Ramos (cell line): ENCODE measurements at regions not wholly inside any gene's neighbourhood (a gene's known extent, or its start where the extent isn't known, plus 50 kb on each side); places are given as distances from the start of the nearest gene placed in this dataset.

Experiments used
- in situ Hi-C: fragments of 300-500 bp; cut with MboI; formaldehyde crosslinking; loops from one replicate; pipeline ENCODE4 v1.14.3; 2022; ENCODE audit warnings: low sequenced_read_pairs; ENCODE audit not compliant: unreplicated experiment

DNA sequence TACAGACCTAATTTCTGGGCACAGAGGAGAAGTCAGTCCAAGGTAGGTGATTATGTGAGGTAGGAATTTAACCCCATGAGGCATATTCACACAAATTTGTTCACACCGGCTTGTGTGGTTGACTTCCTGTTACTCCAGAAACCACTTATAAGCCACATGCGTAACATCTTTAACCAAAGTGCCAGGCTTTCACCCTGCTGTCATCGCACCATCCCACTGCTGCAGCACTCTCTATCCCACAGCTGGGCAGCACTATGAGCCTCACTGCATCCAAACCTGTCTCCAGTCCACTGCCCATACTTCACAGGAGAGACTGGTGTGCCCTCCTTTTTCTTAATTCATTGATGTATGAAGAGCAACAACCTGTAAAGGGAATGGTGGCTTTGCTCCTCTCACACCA is 128.2 kb upstream of the ARGLU1 start:
- in situ Hi-C loops: no loop called here

DNA sequence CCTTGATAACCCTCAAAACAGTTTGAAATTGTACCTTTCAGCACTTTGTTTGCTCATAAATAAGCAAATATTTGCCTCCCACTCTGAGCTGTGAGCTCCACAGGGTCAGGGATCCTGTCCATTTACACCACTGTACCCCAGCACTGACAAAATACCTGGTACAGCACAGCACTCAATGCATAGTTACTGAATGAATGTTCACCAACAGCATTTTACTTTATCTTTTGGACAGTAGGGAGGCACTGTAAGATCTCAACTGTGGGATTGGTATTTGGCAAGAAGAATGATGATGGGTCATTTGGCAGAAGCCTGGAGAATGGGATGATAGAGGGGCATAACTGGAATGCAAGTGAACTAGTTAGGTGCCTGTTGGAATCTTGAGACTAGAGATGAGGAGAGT is 127.2 kb upstream of the ARGLU1 start:
- in situ Hi-C loops: no loop called here

DNA sequence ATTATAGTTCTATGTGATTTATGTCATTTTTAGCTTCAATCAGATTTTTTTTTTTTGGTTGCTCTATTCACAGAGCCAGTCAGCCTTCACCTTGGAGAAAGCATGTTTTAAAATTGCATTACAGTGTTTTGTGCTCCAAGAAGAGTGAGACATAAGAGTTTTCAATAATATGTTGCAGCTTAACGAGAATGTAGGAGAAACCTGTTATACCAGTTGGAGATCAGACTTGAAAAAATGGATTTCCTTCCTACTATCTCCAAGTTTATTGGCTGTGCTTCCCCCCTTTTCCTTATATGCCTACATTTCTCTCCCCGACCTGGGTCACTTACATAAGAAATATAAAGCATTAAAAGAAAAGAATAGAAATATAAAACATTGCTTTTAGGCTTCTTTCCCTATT is 123.9 kb upstream of the ARGLU1 start:
- in situ Hi-C loops: no loop called here

DNA sequence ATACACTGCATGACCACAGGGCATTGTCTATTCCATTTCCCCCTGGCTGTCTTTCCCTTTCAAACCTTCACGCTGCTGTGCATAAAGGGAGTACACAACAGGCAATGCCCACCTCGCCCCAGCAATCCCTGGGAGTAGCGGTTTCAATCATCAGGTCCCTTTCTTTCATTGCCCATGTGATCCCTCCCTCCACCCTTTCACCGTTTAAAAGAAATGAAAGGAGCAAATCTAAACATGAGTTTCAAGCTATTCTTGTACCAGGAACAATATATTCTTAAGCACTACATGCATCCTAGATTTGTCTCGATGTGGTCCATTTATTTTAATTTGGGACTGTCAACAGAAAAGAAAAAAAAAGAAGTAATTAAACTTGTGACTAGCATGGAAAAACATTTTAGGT is 123.4 kb upstream of the ARGLU1 start:
- in situ Hi-C loops: no loop called here

DNA sequence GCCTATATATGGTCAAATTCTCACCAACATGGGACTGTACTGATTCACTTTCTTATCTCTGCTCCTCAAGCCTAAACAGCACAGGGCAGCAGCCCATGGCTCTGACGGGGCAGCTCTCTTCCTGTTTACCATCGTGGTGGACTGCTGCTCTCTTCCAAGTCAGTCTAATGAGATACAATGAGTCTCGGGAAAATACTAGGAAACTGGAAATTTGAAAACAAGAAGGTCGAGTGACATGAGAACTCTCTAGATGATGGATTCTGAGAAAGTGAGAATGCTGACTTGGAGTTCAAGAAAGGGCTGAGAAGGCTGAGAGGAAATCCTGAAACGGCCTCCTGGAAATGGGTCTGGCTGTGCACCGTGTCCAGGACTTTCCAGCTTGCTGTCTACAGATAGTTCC is 122.8 kb upstream of the ARGLU1 start:
- in situ Hi-C loops: no loop called here

DNA sequence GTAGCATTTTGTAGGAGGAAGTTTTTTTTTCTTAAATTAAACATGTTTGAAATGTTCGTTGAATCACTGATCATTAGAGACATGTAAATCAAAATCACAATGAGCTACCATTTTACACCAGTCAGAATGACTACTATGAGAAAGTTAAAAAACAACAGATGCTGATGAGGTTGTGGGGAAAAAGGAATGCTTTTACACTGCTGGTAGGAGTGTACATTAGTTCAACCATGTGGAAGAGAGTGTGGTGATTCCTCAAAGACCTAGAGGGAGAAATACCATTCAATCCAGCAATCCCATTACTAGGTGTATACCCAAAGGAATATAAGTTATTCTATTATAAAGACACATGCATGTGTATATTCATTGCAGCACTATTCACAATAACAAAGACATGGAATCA is 122.0 kb upstream of the ARGLU1 start:
- in situ Hi-C loops: no loop called here

DNA sequence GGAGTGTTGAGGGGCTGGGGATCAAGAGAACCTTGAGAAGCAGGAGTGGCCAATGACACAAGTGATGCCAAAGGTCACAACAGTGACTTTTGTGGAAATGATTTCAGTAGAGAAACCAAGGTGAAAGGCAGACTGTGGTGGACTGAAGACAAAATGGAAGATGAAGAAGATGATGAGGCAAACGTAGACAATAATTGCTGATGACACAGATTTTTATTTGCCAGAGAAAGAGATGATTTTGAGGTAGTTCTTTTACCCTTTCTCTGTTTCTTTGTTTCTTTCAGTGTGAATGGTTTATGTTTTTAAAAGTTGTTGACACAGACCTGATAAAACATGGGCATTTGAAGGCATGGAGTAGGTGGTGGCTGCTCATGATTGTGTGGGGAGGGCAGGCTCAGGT is 121.0 kb upstream of the ARGLU1 start:
- in situ Hi-C loops: no loop called here

DNA sequence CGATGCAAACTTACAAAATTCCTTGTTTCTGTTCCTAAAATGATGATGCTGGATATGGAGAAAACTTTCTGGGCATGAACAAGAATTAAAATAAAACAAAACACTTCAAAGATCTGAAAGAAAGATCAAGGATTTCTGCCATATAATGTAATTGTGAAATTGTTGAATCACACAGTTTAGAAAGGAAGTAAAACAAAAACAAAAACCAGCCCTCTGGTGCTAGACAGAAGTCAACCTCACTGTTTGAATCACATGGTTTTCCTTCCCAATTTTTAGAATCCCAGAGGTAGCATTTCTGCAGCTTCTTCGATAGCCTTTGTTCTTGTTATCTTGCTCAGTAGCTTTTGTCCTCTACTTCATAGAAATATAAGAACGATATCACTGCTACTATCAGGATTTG is 118.2 kb upstream of the ARGLU1 start:
- in situ Hi-C loops: no loop called here

DNA sequence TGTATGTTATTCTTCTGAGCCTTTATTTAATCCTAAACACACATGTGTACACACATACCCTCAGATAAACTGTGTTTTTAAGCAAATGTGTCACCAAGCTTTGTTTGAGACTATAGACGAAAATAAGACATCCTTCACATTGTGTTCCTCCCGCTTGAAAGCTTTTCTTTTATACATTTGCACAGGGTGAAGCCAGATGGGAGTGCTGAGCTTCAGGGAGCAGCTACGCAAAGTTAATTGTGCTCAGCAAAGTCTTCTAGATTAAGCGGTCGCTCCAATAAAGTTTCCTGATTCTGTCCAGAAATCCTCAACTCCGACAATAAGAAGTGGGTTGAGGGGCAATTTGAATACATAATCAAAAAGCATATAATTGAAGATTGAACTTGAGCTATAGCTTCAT is 117.2 kb upstream of the ARGLU1 start:
- in situ Hi-C loops: no loop called here

DNA sequence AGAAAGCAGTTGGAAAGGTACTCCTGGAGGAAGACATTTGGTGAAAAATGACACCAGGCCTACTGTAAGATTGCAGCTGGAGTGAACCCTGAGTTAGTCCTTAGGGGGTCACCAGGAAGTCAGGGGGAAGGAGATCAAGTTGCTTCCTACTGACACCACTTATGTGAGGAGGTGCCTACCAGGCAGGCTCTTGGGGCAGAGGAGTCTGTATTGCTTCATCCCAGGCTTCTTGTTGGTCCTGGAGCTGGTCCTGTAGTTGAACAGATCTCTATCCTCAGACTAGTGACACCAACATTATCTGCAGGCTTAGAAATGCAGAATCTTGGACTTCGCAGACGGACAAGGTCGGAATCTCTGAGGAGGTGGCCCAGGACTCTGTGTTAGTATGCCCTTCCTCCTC is 116.0 kb upstream of the ARGLU1 start:
- in situ Hi-C loops: no loop called here

DNA sequence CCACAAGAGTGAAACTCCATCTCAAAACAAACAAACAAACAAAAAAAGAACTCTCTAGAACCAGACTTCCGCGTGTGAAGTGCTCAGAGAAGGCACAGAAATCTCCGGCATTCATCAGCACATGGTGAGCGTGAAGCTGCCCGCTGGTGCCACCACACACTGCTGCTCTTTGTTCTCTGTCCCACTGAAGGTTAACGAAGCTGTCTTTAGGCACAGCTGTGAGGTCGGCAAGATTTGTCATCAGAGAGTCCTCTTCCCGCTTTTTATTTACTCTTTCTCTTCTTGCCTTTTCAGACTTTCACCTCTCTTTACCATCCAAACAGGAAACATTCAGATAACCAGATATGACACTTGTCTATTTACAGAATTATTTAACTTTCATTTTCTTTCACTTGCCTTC is 115.2 kb upstream of the ARGLU1 start:
- in situ Hi-C loops: no loop called here

DNA sequence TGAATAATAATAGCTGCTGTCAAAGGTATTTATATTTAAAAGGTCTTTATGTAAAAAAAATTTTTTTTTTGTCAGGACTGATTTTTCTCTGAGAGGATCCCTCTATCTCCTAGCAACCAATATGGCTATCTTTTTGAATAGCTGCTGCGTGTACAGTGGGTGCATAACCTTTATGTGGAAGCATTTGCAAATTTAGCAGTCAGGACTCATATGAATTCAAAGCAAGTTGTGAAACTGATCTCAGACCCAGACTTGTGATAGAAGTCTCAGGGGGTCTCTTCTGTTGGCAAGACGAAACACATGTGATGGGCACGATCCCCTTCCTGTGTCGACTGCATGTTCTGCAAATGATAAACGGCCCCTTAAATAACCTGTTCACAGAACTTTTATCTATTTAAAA is 114.1 kb upstream of the ARGLU1 start:
- in situ Hi-C loops: no loop called here

DNA sequence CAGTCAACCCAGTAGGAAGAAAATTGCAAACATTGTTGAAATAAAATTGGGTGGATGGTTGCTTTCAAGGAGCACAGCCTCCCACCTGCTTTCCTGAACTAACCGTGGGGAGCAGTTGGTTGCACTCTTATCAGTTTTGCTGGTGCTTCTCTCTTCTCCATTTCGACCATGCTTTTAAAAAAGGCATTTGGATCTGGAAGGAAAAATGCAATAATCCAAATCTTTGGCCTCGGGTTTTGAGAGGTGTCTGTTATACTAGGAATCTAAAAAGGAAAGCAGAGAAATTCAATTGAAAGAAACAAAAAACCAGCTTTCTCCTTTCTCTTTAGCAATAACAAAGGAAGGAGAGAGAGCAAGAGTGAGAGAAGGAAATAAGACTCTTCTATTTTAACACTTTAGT is 113.6 kb upstream of the ARGLU1 start:
- in situ Hi-C loops: no loop called here

DNA sequence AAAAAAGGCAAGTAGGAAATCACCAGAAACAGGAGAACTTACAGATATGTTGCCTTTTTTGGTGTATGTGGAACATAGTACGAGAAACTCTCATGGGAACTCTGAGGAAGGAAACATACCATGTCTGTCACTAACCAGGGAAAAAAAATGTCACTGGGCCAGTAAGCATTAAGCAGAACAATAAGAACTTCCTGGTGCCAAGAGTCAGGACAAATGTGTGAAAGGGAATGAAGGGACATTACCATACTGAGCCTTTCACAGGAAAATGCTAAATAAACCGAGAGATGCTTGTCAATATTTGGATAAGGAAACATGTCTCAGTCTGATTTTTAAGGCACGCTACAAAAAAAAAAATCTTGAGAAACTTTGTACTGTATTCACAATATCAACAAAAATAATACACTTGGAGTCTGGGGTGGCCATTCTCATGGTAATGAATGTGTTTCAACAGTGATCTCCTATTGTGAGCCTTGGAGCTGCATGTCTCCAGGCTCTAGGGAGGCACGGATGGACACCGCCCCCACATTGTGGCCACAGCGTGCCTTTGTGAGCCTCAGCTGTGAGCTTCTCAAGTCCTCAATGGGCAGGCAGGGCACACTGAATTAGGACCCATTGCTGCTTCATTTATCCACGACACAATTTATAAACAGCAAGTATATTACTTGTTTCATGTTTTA is 113.0 kb upstream of the ARGLU1 start:
- in situ Hi-C loops: no loop called here

DNA sequence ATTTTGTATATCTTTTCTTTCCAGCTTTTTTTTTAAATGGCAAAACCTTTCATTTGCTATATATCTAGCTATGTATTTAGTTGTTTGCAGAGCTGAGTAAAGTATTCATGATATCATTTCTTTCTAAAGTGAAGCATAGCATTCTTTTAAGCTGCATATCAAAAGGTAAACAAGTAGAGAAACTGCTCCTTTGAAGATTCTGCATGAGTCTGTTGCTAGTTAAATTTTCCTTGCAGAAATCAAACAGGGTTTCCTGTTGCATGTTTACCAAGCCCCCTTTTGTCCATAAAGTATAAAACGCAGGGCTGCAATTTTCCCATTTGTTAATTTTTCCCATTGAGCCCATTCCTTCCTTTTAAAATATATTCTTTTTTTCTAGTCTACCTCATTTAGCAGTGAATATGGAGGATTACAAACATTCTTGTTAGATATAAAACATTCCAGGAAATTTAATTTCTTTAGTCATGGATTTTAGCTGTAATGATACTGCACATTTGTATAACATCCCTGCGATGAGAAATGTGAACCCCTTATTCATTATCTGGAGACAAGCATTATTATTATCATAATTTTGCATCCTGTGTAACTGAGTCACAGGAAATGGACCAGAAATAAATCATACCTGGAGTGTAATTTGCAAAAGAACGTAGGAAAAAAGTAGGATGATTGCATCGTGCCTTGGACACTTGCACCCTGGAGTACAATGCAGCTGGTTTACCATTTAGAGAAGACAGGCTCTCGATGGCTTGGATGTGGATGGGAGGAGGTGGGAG is 110.9 kb upstream of the ARGLU1 start:
- in situ Hi-C loops: no loop called here

DNA sequence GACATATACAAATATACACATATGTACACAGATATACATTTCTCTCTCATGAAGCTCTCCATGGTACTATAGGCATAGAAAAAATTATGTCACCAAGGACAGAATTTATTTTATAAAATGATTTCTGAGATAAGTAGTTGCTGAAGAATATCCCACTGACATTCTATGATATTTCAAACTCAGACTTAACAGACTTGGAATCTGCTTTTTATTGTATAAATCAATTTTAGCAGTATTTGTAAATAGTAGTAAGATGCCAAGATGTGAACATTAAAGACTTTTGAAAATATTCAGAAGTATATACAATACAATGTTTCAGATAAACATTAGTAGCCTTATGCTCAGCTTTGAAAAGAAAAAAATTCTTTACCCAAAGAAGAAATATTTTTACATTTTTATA is 107.4 kb upstream of the ARGLU1 start:
- in situ Hi-C loops: no loop called here

DNA sequence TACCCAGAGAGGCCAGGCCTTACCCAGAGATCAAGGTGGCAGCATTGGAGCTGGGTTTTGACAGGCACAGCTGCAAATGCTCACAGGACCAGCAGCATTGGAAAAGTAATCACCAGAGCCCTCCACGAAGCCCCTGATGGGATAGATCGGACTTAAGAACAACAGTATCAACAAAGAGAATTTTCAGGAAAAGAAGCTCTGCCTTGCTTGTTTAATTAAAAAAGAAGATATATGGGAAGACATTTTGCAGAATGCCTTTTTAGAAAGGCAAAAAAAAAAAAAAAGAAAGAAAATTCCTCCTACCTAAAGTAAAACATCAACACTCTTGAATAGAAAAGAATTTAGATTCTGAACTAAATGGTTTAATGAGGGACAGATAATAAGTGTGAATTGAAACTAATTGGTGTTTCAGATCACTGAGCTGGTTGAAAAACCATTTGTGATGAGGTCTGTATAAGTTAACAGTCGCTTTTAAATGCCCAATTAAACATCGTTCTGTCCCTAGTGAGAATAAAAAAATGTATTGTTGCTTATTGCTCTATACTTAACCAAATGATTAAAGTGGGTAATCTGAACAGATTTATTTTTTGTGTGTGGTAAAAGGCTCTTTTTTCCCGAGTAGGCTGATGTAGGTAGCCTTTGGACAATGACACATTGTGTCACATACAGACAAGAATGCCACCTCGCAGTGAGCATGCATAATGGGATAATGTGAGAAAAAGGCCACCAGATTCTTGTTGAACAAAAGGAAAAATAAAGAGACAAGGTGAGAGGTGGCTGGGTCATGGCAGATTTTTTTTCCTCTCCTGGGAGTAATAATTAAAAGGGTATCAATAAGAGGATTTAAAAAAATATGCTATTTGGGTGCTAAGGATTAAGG is 93.0 kb upstream of the ARGLU1 start:
- in situ Hi-C loops: no loop called here

DNA sequence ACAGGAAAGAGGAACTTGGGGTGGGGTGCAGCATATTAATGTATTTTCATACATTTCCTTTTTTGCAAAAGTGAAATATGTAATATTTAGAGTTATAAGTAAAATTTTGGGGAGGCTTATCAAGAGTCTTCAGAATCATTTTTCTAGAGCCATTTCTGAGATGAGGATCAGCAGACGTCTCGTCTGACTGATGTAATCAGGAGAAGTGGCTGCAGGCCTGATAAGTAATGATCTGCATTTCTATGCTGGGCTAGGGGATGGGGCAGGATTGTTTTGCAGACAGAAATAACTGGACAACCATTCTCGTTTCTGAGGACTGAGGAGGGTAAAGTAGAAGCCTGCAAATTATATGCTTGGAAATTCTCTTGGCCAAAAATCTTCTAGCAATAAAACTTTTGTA is 89.2 kb upstream of the ARGLU1 start:
- in situ Hi-C loops: no loop called here

DNA sequence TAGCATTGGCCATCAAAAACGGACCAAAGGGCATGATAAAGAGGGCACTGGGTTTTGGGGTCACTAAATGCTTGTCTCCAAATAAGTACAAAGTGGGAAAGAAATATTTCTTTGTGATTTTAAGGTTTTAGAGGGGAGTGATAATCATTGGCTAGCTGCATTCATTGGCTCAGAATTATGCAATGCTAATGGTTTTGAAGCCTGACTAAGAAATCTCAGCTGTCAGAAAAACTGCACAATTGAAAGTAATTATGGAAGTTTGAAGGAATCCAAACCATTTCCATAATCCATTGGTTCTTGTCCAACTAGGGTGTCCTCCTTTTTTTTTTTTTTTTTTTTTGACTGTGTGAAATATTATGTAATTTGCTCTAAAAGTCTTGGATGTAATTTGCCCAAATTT is 88.2 kb upstream of the ARGLU1 start:
- in situ Hi-C loops: no loop called here

DNA sequence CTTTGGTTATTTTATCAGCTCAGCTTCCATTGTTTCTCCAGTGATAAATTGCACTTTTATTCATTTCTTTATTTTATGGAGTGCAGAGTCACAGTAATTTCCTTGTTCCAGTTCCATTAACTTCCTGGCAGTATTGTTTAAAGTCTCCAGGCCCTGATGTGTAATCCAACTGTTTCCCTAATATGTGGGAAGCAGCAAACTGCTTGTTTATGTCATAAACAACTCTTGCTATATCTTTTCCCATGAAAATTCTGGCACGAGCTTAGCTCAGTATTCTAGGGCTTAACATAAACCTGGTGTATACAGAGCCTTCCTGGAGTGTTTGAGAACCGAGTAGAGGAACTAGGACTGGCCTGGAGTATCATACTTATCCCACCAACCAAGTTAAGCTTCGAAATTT is 83.5 kb upstream of the ARGLU1 start:
- in situ Hi-C loops: no loop called here

DNA sequence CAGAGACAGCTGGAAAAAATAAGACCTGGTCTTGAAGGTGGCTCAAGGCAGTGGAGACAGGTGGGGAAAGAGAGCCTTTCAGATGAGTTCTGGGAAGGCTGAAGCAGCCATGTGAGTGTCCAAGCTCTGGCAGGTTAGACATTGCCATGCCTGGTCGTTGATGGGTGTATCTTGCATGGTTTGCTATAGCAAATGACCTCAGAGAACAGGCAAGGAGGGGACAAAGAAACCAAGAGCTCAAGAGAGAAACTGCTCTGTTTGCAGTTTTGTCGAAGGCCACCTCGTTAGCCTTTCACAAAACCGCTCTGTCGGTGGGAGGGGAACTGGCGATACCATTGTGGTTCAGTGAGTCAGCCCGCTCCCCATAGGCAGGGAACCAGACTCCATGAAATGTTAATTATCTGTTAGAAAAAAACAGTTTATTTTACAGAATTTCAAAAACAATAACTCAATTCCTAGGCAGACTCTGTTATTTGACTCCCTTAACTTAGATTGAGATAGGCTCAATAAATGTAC is 82.8 kb upstream of the ARGLU1 start:
- in situ Hi-C loops: no loop called here
